CD4-positive, alpha-beta T cell (primary cell): ENCODE measurements at regions not wholly inside any gene's neighbourhood (a gene's known extent, or its start where the extent isn't known, plus 50 kb on each side); places are given as distances from the start of the nearest gene placed in this dataset.

Source experiments
- ATAC-seq: fragments of 200-7000 bp; cut with Tn5 transposase; one replicate; pipeline ENCODE4 v1.10.0; 2022; ENCODE audit warnings: mild to moderate bottlenecking; ENCODE audit not compliant: poor library complexity
- CTCF ChIA-PET: fragments of 350-600 bp; sonication (Branson Sonifier 250); formaldehyde crosslinking; loops from one replicate; lab custom pipeline; 2021; ENCODE audit warnings: antibody characterized with exemption, inconsistent platforms; lab: Charles Lee
- POLR2A ChIA-PET: fragments of 350-600 bp; sonication (Branson Sonifier 250); formaldehyde crosslinking; loops from one replicate; lab custom pipeline; 2021; ENCODE audit warnings: antibody characterized with exemption, inconsistent platforms; lab: Charles Lee
- DNase-seq, 14 experiments: peaks; one replicate each; pipeline ENCODE4 v3.0.0-alpha.2; 2013 to 2020; ENCODE audit warnings: mixed read lengths in 2 of 14
- H3K27ac ChIP-seq, 2 donors: one replicate each; pipeline versions ENCODE4 v1.5.1 to v1.7.0; 2013; ENCODE audit warnings: low read length in 2 of 2, low read depth in 1 of 2, mild to moderate bottlenecking in 1 of 2
- H3K27me3 ChIP-seq, 2 experiments: 1 replicate in 1 of 2; 2 replicates in 1 of 2; pipeline versions ENCODE4 v1.6.1 to v1.7.0; 2013; ENCODE audit warnings: low read length in 2 of 2, control low read depth in 1 of 2, mild to moderate bottlenecking in 1 of 2, moderate library complexity in 1 of 2; ENCODE audit not compliant: insufficient read depth in 2 of 2, control insufficient read depth in 1 of 2
- H3K36me3 ChIP-seq: one replicate; pipeline ENCODE4 v1.6.1; 2013; ENCODE audit warnings: low read length, control low read depth; ENCODE audit not compliant: insufficient read depth
- H3K4me1 ChIP-seq: one replicate; pipeline ENCODE4 v1.6.1; 2013; ENCODE audit warnings: low read length, control low read depth; ENCODE audit not compliant: insufficient read depth
- H3K4me3 ChIP-seq: one replicate; pipeline ENCODE4 v1.5.1; 2013; ENCODE audit warnings: mild to moderate bottlenecking, low read length, moderate library complexity
- H3K9me3 ChIP-seq, 2 experiments: 1 replicate in 1 of 2; 2 replicates in 1 of 2; pipeline versions ENCODE4 v1.6.1 to v1.7.0; 2013; ENCODE audit warnings: low read length in 2 of 2, mild to moderate bottlenecking in 2 of 2, control low read depth in 1 of 2, moderate library complexity in 1 of 2; ENCODE audit not compliant: control insufficient read depth in 1 of 2, insufficient read depth in 1 of 2
- H3K27ac Mint-ChIP-seq: one replicate; pipeline ENCODE4 v1.8.0; 2020; ENCODE audit warnings: mixed read lengths
- H3K27me3 Mint-ChIP-seq: one replicate; pipeline ENCODE4 v1.8.0; 2021; ENCODE audit warnings: mixed read lengths
- H3K36me3 Mint-ChIP-seq: one replicate; pipeline ENCODE4 v1.8.0; 2021; ENCODE audit warnings: low read depth, mixed read lengths
- H3K4me1 Mint-ChIP-seq: one replicate; pipeline ENCODE4 v1.8.0; 2021; ENCODE audit warnings: low read depth, mixed read lengths
- H3K4me3 Mint-ChIP-seq: one replicate; pipeline ENCODE4 v1.8.0; 2020; ENCODE audit warnings: mild to moderate bottlenecking, mixed read lengths
- H3K9me3 Mint-ChIP-seq: one replicate; pipeline ENCODE4 v1.8.0; 2020; ENCODE audit warnings: mixed read lengths
- intact Hi-C, 2 experiments: fragments of 100-400 bp; cut with DNase I in 1 of 2; cut with micrococcal nuclease in 1 of 2; formaldehyde crosslinking; loops; one replicate each; pipeline versions ENCODE4 v1.15.1 to v1.9.0; 2023 to 2025; cut with DNase I, micrococcal nuclease
- TF ChIP-seq, protein P1 (sequence below): fragments of 200-600 bp; IDR thresholded peaks from one replicate; pipeline ENCODE4 v1.8.0; 2022; ENCODE audit warnings: antibody characterized with exemption, mild to moderate bottlenecking

- no peaks in the 10 kb centered on the region for H3K4me1 ChIP-seq
- POLR2A ChIA-PET, result no interaction called here
These were observed 211.4 kb upstream of the SALL3 start for GRCh38 chr18:78768221-78768620.

GRCh38 chr18:78768656-78769501 lies 210.7 kb upstream of the SALL3 start:
- no peaks in the 10 kb centered on the region for H3K36me3 ChIP-seq

More at GRCh38 chr18:78768221-78768620, 211.4 kb upstream of the SALL3 start:
- TF ChIP-seq, protein P1, sequence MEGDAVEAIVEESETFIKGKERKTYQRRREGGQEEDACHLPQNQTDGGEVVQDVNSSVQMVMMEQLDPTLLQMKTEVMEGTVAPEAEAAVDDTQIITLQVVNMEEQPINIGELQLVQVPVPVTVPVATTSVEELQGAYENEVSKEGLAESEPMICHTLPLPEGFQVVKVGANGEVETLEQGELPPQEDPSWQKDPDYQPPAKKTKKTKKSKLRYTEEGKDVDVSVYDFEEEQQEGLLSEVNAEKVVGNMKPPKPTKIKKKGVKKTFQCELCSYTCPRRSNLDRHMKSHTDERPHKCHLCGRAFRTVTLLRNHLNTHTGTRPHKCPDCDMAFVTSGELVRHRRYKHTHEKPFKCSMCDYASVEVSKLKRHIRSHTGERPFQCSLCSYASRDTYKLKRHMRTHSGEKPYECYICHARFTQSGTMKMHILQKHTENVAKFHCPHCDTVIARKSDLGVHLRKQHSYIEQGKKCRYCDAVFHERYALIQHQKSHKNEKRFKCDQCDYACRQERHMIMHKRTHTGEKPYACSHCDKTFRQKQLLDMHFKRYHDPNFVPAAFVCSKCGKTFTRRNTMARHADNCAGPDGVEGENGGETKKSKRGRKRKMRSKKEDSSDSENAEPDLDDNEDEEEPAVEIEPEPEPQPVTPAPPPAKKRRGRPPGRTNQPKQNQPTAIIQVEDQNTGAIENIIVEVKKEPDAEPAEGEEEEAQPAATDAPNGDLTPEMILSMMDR, result no peak
- Mint-ChIP-seq H3K27me3 (no peaks in the 10 kb centered on the region), H3K36me3 (no peaks in the 10 kb centered on the region), H3K4me3 (no peak overlapping the region), H3K4me1 (no peaks in the 10 kb centered on the region), H3K9me3 (no peaks in the 10 kb centered on the region), H3K27ac (no peak overlapping the region)
- ATAC-seq (no peak), DNase-seq (no peak)
- Histone ChIP-seq H3K4me3 (no peak overlapping the region), H3K36me3 (no peaks in the 10 kb centered on the region), H3K27me3 (no peaks in the 10 kb centered on the region), H3K9me3 (peaks cover 0 to 24% of the 10 kb centered on the region in 2 experiments), H3K27ac (no peak overlapping the region)
- CTCF ChIA-PET, result no interaction called here
- intact Hi-C loops, result no loop called here

DNA sequence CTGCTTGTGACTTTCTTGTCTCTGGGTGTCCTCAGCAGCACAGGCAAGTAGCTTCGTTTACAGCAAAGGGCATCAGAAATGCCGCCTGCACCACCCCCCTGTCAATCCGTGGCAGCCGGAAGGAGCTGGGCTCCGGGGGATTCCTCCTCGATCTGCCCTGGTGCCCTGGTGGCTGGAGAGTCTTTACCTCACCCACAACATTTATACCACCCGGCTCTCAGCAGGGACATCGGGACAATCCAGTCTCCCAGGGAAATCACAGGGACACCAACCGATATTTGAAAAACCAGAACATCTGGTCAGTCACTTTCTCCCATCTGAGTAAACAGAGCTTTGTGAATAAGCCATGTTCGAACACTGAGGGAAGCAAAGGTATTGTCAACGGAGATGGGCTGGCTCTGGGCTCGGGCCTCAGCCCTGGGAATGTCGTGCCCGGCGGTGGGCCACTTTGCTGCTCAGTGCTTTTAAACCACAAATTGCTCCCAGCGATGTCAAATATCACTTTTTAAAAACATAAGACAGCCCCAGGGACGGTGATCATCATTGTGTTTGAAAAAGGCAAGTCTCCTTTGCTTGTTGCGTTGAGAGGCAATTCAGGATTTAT lies 210.0 kb upstream of the SALL3 start:
- POLR2A ChIA-PET, result no interaction called here
- H3K4me3 Mint-ChIP-seq, result no peak overlapping the region
- Histone ChIP-seq H3K9me3 (peaks cover 0 to 32% of the 10 kb centered on the region in 2 experiments), H3K36me3 (no peaks in the 10 kb centered on the region), H3K4me3 (no peak overlapping the region), H3K27me3 (no peaks in the 10 kb centered on the region), H3K27ac (no peak overlapping the region), H3K4me1 (no peaks in the 10 kb centered on the region)
- no peaks in the 10 kb centered on the region for H3K4me1 Mint-ChIP-seq
- CTCF ChIA-PET, result no interaction called here
- no peaks in the 10 kb centered on the region for H3K9me3 Mint-ChIP-seq
- no peaks in the 10 kb centered on the region for H3K36me3 Mint-ChIP-seq
- no peak overlapping the region for H3K27ac Mint-ChIP-seq
- intact Hi-C loops, result no loop called here
- DNase-seq (no peak), ATAC-seq (no peak)
- TF ChIP-seq, protein P1, result no peak
- no peaks in the 10 kb centered on the region for H3K27me3 Mint-ChIP-seq

More at GRCh38 chr18:78768656-78769501, 210.7 kb upstream of the SALL3 start:
- Histone ChIP-seq H3K27me3 (no peaks in the 10 kb centered on the region), H3K27ac (no peak overlapping the region), H3K4me1 (no peaks in the 10 kb centered on the region), H3K4me3 (no peak overlapping the region), H3K9me3 (peaks cover 0 to 30% of the 10 kb centered on the region in 2 experiments)
- no peaks in the 10 kb centered on the region for H3K27me3 Mint-ChIP-seq
- H3K4me3 Mint-ChIP-seq, result no peak overlapping the region
- no peaks in the 10 kb centered on the region for H3K4me1 Mint-ChIP-seq
- no peak overlapping the region for H3K27ac Mint-ChIP-seq
- intact Hi-C loops, result no loop called here
- TF ChIP-seq, protein P1, result no peak
- ChIA-PET CTCF (no interaction called here), POLR2A (no interaction called here)
- ATAC-seq (no peak), DNase-seq (no peak)
- H3K9me3 Mint-ChIP-seq, result no peaks in the 10 kb centered on the region
- no peaks in the 10 kb centered on the region for H3K36me3 Mint-ChIP-seq
